Activated CD4-positive, alpha-beta T cell treated with anti-CD3 and anti-CD28 coated beads, Interleukin-2, amount 50 U/mL, for 1 hour (primary cell): ENCODE measurements at regions not wholly inside any gene's neighbourhood (a gene's known extent, or its start where the extent isn't known, plus 50 kb on each side); places are given as distances from the start of the nearest gene placed in this dataset.

ENCODE experiments used
- DNase-seq: peaks from one replicate; pipeline ENCODE4 v3.0.0-alpha.2; 2020

- no peak for DNase-seq
These were observed 155.6 kb upstream of the HAAO start for GRCh38 chr2:42947809-42948600.

- no peak for DNase-seq
These were observed 152.5 kb upstream of the HAAO start for GRCh38 chr2:42944779-42945415.

- no peak for DNase-seq
These were observed 150.7 kb upstream of the HAAO start for GRCh38 chr2:42942990-42943493.

GRCh38 chr2:42942214-42942989 is 150.0 kb upstream of the HAAO start:
- DNase-seq, result no peak

- no peak for DNase-seq
These were observed 149.3 kb upstream of the HAAO start for GRCh38 chr2:42941633-42942176.

- DNase-seq, result no peak
These were observed 147.2 kb upstream of the HAAO start for GRCh38 chr2:42939411-42940206.

GRCh38 chr2:42938671-42939370 is 146.4 kb upstream of the HAAO start:
- DNase-seq, result no peak

- no peak for DNase-seq
These were observed 144.9 kb upstream of the HAAO start for GRCh38 chr2:42937171-42937875.

- DNase-seq, result no peak
These were observed 143.6 kb upstream of the HAAO start for GRCh38 chr2:42935692-42936671.

GRCh38 chr2:42934580-42935186 is 142.3 kb upstream of the HAAO start:
- no peak for DNase-seq

GRCh38 chr2:42933824-42934254 is 141.5 kb upstream of the HAAO start:
- DNase-seq, result no peak

- no peak for DNase-seq
These were observed 140.1 kb upstream of the HAAO start for GRCh38 chr2:42932271-42933151.

- no peak for DNase-seq
These were observed 139.4 kb upstream of the HAAO start for GRCh38 chr2:42931818-42932195.

GRCh38 chr2:42931146-42931817 is 138.9 kb upstream of the HAAO start:
- no peak for DNase-seq

GRCh38 chr2:42930025-42930581 is 137.7 kb upstream of the HAAO start:
- no peak for DNase-seq

- no peak for DNase-seq
These were observed 137.2 kb upstream of the HAAO start for GRCh38 chr2:42929546-42930024.
